NCI-H2171 (cell line): ENCODE measurements at regions not wholly inside any gene's neighbourhood (a gene's known extent, or its start where the extent isn't known, plus 50 kb on each side); places are given as distances from the start of the nearest gene placed in this dataset.
"Not testable (repeated sequence)": the region's sequence is repeated elsewhere in the genome, so short reads cannot be mapped to it uniquely, and the experiment has no call there.

Source experiments
- DNase-seq: peaks from one replicate; lab custom pipeline; 2025; lab: John Stamatoyannopoulos, UW

DNA sequence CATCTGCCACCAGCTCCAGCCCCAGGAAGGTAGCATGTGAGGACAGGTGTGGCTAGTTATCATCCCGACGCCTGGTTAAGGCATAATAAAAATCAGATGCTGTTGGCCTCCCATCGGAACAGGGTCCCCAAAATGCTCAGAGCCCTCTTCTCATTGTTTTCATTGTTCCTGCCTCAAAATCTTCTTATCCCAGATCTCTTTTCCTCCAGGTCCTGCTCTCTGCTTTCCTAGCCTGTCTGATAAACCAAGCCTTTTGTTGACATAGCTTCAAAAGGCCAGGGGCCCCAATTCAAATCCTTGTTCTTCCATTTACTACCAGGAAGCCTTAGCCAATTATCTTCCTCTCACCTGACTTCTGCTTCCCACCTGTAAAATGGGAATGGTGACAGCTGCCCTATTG is 130.1 kb upstream of the ADRA1B start:
- no peak for DNase-seq

DNA sequence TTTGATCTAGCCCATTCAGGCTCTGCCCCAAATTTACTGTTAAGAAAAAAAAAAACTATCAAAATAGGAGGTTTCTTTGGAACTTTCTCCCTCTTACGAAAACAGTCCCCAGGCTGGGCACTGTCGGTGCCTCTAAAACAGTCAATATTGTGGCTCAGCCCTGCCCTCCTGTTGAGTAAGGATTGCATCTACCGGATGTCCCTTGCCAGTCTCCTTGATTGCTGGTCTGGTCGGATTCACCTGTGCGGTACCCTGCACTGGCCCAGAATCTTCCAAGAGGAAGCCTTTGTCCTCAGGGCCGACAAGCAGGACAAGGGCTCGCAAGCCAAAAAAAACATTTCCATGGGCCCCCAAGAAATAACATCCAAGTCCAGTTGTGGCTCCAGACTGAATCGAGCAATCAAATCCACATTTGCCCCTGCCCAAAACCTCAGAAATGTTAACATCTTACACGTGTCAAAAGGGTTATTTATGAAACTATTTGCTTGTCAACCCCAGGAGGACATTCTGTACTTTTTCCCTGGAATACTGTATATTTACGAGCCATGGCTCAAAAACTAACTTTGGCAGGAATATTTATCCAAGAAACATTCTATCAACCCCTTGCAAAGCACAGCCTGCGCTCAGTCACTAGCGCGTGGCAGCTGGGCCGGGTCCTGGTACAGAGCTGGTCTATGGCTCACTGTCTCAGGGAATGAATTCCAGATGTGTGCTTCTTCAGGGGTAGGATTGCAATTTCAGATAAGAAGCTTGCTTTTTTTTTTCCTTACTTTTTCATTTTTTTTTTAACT is 129.2 kb upstream of the ADRA1B start:
- no peak for DNase-seq

DNA sequence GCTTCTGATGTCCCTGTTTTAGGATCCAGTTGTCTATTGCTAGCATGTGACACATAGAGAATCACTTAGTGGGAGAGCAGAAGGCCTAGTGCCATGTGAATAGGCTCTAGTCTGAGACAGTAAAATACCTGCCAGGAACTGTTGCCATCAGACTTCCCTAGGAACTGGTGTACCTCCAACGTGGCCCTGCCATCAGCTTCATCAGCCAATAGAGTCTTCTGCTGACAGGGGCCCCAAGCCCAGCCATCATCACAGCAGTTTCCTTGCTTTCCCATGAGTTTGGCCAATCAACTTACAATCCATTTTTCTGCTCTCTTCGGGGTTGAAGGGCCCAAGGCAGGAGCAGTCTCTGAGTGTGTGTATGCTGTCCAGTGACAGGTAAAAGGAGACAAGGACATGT is 128.4 kb upstream of the ADRA1B start:
- no peak for DNase-seq

DNA sequence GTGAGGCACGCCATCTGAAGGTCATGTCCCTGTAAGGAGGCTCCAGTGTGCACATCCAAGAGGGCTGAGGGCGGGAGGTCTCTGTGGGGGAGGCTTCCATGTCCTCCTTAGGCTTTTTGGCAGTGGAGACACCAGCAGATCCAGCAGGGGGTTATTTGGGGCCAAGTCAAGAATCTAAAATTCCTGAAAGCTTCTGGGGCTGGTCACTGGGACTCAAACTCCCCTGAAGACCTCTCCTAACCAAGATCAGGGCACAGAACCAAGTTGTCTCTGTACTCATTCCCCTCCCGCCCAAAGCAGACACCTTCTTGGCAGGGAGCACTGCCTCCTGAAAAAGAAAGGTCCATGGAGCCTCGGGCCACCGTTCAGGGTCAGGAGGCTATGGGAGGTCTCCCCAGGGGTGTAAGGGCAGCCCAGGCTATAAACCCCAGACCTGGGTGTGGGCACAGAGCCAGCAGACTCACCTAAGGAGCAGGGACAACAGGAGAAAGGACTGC is 127.4 kb upstream of the ADRA1B start:
- DNase-seq = no peak

DNA sequence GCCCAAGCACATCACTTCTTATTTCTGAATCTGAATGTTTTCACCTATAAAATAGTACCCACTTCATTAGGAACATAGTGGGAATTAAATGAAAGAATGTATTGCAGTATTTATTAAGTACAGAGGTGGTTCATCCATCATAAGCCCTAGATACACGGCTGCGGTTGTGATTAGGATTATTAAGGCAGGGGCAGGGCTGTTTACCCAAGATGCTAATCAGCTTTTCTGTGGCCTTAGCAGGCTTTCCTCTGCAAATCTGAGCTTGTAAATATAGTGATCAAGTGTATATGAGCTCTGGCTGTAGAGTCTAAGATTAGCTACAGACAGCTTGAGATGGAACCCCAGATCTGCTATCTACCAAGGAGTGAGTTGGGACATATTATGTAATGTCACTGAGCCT is 124.1 kb upstream of the ADRA1B start:
- no peak for DNase-seq

DNA sequence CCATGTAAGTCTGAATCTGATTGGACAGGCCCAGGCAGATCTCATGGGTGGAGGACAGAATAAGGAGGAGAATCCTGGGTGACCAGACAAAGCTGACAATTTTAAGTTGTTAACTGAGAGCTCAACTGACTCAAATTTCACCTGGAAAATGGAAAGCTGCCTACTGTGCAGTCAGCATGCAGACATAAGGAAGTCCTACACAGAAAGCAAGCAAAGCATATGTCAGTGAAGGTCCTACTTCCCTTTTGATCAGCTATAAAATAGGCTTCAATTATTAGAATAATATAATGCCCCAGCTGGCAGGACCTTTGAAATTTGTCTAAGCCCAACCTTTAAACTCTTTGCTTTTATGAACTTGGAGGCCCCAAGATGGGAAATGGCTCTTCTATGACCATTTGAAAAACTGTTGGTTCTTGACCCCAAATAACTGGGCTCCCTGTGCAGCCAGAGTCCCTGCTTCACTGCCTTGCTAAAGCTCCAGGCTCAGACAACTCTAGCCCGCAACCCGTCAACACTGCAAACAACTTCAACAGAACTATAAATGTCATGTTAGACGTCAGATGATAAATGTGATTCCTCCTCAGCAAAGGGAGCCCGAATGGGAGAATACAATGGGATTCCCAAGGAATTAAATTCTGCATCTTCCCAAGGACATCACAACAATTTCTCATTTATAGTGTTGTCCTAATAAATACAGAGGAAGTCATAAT is 118.9 kb upstream of the ADRA1B start:
- no peak for DNase-seq

DNA sequence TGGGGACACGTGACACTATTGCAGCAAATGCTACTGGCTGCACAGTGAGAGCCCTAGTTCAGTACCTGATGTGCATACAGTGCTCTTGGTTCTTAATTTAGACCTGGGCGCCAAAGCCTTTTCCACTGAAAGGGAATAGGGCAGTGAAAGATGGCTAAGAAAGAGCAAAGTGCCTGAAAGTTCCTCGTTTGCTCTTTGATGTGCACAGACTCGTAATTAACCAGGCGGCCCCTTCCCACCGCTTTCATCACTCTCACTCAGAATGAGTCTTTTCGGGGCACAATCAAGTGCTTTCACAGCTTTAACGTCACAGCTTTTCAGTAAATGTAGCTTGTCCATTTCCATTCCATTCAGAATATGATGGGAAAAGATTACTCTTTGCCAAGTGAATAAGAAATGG is 116.6 kb upstream of the ADRA1B start:
- DNase-seq = no peak

DNA sequence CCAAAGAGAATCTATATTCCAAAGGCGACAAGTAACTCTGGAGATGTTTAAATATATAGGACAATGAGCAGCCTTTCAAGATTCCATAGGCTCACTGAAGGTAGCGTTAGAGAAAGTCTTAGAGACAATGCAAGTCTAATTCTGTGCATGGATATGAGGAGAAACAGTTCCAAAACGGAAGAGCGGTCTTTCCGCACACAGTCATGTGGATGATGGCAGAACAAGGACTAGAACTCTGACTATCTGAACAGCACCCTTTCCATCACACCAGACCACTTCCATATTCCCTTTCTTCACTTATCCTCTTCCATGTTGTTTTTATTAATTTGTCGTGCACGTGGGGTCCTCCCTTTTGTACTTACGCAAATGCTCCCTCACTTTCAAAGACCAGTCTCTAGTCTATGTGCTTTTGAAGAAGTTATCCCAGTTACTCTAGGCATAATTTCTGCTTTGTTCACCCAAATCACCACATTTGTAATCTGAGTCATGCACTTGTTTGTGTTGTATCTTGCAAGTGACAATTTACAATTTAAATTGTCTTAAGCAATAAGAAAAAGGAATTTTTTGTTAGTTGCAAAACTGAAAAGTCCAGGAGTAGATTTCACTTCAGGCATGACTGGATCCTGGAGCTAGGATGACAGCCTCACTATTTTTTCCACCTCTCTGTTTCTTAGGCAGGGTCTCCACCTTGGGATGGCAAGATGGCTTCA is 116.0 kb upstream of the ADRA1B start:
- DNase-seq = no peak

DNA sequence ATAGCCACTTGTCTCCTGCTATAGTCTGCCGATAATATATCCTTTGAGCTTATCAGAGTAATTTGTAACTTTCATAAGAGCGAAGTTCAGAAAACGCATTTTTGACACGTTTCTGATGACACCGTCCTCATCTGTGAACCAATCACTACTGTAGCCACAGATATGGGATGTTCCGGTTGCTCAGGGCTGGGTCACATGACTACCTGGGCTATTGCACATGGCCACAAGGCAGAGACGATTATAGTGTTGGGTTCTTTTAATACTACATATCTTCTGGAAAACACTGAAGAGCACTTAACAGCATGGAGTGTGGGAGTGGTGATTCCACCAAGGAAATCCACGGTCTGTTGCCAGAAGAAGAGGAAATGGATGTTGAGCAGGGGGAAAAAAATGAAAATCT is 115.0 kb upstream of the ADRA1B start:
- DNase-seq = no peak

DNA sequence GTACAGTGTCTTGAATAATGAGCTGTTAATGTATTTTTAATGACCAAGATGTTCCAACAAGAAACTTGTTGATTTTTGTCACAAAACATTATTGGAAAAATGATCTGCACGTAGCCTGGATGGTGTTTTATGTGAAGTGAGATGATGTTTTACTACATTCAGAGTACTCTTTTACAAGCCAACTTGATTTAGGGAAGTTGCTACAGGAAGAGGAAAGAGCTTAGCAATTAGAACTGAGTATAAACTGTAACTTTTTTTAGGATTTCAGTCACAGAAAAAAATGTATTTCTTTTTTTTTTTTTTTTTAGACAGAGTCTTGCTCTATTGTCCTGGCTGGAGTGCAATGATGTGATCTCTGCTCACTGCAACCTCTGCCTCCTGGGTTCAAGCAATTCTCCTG is 113.6 kb upstream of the ADRA1B start:
- DNase-seq = no peak

DNA sequence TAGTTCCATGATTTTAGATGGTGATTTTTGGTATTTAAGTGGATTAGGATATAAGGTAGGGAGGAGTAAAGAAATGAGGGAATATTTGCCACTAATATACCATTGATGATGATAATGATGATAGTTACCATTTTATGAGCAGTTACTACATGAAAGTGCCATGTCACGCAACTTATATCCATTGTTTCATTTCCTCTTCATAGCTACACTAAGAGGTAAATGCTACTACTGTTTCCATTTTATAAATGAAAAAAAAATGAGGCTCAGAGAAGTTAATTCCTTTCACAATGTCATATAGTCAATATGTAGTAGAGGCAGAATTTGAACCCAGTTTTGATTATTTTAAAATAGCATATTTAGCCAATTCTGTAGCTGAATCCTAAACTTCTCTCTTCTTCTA is 112.2 kb upstream of the ADRA1B start:
- DNase-seq = no peak

DNA sequence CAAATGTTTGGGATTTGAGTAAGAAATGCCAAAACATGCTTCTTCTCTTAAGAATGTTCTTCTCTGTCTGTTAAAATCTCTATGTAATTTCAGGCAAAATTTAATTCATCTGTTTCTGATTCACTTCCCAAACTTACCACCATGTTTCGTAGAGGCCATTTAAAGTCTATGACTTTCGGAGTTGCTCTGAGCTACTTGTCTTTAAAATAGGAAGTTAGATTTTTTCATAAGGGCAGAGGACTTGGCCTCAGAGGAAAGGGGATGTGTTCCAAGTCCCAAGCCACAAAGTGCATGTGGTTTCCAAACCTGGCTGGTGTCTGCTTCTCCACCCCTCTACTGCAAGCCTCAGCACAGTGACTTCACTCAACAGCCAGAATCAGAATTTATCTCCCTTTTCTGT is 111.3 kb upstream of the ADRA1B start:
- DNase-seq = no peak

DNA sequence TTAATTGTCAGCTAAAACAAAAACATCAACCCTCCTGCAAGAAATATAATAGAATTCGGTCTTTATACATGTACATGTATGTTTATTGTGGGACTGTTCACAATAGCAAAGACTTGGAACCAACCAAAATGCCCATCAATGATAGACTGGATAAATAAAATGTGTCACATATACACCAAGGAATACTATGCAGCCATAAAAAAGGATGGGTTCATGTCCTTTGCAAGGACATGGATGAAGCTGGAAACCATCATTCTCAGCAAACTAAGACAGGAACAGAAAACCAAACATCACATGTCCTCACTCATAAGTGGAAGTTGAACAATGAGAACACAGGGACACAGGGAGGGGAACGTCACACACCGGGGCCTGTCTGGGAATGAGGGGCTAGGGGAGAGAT is 109.1 kb upstream of the ADRA1B start:
- not testable (repeated sequence) for DNase-seq

DNA sequence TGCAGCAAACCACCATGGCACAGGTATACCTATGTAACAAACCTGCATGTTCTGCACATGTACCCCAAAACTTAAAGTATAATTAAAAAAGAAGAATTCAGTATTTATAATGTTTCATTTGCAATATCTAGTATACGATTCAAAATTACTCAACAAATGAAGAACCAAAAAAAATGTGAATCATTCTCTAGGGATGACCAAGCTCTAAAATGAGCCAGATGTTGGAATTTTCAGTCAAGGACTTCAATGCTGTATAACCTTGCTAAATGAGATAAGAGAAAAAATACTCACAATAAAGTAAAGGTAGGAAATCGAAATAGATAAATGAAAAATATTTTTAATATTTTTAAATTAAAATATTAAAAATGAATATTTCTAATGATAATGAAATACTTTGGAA is 108.7 kb upstream of the ADRA1B start:
- DNase-seq = no peak

DNA sequence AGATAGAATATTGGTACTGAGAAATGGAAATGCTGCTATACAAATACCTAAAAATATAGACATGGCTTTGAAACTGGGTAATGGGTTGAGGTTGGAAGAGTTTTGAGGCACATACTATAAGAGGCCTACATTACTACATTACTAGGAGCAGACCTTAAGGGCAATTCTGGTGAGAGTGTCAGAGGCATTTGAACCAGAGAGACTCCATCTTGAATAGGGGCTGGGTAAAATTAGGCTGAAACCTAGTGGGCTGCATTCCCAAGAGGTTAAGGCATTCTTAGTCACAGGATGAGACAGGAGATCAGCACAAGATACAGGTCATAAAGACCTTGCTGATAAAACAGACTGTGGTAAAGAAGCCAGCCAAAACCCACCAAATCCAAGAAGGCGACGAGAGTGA is 104.6 kb upstream of the ADRA1B start:
- DNase-seq = no peak

DNA sequence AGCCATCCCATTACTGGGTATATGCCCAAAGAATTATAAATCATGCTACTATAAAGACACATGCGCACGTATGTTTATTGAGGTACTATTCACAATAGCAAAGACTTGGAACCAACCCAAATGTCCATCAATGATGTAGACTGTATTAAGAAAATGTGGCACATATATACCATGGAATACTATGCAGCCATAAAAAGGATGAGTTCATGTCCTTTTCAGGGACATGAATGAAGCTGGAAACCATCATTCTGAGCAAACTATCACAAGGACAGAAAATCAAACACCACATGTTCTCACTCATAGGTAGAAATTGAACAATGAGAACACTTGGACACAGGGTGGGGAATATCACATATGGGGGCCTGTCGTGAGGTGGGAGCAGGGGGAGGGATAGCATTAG is 103.5 kb upstream of the ADRA1B start:
- DNase-seq = not testable (repeated sequence)

DNA sequence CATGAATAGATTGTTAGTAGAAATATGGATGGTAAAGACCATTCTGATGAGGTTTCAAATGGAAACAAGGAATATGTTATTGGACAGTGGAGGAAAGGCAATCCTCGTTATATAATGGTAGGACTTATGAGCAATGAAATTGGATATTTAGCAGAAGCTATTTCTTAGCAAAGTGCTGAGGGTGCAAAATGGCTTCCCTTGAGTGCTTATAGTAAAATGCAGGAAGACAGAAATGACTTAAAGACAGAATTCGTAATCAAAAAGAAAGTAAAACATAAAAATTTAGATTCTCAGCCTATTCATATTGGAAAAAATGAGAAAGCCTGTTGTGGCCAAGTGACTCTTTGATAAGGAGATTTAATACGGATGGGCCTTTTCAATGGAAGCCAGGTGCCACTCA is 102.1 kb upstream of the ADRA1B start:
- no peak for DNase-seq

DNA sequence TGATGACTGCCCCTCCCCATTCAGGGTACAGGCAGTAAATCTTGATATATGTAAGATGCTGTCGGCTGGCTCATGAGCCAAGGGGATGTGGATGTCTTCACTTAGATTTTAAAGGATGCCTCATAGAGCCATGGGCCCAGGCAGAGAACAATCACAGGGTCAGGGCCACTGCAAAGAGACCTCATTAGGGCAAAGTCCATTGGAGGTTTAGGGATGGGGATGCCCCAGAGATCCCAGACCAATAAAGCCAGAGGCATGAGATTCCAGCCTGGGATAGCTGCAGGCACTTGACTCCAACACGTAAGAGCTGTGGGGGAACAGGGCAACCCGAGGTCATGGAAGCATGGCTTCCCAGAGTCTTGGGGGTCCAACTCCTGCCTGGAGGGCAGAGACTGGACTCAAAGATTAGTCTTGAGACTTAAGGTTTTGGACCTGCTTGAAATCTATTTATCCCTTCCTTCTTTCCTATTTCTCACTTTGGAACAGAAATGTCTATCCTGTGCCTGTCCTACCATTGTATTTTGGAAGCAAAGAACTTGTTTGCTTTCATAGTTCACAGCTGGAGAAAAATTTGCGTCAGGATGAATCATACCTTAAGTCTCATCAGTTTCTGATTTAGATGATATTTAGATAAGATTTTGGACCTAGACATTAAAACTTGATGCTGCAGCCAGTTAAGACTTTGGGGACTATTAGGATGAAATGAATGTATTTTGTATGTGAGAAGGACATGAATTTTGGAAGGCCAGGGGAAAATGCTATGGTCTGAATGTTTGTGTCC is 101.3 kb upstream of the ADRA1B start:
- DNase-seq = no peak

DNA sequence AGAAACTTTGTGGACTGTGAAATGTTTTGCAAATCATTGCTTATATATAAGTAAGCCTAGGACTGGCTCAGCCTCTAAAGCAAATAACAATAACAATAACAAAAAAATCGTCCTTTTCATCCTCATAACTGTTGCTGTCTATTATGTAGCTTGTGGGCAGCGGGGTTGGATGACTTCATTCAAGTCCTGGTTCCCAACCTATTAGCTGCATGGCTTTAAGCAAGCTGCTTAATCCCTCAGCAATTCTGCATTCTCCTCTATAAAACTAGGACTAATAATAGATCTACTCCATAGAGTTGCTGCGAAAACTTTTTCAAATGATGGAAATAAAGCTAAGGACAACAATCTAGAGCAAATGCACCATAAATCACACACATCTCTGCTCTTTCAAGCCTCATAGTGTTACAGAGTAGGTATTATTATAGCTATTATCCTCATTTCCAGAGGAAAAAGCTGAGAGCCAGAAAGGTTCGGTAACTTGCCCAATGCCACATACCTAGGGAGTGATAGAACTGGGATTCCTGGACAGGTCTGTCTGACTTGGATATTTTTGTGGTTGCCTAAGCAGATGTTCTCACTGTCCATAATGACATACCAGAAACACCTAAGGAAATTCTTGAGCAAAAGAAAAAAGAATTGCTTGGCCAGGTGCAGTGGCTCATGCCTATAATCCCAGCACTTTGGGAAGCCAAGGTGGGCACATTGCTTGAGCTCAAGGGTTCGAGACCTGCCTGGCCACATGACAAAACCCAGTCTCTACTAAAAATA is 98.8 kb upstream of the ADRA1B start:
- no peak for DNase-seq

DNA sequence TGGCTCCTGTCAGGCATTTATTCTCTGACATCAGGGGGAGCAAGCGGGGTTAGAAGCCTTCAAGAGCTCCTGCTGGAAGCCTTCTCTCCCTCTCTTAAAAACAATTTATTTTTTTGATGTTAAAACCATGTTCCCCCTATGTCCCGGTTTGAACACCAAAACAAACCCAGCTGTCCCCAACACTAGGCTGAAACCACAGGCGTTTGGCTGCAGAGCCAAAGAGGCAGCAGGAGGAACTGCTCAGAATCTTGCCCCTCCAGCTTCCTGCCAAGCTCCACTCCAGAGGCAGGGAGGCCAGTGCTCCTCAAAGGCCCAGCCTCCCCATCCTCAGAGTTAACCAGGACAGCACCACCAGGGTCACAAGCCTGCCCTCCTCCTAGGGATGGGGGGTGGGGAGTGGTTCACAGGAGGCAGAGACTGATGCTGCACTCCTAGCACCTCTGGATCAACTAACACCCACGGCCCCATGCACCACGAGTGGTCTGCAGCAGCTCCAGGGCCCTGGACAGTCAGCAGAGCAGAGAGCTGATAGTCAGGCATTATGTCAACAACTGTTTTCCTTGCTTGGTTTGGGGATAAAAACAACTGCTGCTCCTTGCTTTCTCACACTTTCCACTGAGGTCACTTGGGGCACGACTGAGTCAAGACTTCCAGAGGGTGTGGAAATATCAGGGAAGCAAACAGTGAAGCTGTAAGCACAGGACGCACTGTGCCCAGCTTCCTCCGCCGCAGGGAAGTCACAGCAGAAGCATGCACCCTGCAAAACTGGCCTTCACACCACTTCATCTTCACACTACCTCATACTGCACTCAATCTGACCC is 96.5 kb upstream of the ADRA1B start:
- no peak for DNase-seq

DNA sequence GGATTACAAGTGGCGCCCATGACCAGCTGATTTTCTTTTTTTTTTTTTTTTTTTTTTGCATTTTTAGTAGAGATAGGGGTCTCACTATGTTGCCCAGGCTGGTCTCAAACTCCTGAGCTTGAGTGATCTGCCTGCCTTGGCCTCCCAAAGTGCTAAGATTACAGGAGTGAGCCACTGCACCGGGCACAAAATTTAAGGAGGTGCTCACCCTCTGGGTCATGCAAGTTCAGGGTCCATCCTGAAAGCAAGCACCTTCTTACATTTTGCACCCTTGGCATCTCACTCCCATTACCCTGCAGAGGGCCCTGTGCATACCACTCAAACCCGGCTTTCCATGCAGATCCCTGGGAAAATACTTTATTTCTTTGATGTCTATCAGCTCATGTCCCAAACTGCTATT is 95.6 kb upstream of the ADRA1B start:
- DNase-seq = no peak
